ENCODE measurements at regions not wholly inside any gene's neighbourhood (a gene's known extent, or its start where the extent isn't known, plus 50 kb on each side); places are given as distances from the start of the nearest gene placed in this dataset.

DNA sequence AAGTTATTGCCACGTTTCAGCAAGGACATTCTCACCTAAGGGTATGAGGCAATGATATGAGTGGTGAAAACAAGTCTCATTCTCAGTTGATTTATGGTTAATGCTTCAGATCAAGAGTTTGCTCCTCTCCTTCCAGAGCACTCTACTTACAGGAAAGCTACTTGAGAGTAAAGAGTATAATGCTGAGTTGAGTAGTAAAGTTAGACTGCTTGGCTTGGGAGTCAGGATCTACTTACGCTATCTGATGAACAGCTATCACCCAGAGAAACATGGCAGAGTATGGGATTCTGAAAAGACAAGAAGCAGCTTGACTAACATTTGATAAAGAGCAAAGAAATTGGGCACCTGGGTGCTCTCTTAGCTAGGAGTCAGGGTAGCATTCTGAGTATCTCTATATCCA lies 211.8 kb downstream of the GLUD2 start:
- TF ChIP-seq RFX5 (IDR thresholded peaks at IDR 0.05) = no peak
- no peak for TF ChIP-seq CTCF (IDR thresholded peaks at IDR 0.05)
- TF ChIP-seq SMC3 (IDR thresholded peaks at IDR 0.05) = no peak
- no peak for TF ChIP-seq HDAC2 (IDR thresholded peaks at IDR 0.05)
